T-helper 17 cell (primary cell): ENCODE measurements at regions not wholly inside any gene's neighbourhood (a gene's known extent, or its start where the extent isn't known, plus 50 kb on each side); places are given as distances from the start of the nearest gene placed in this dataset.

Experiments
- ATAC-seq: fragments of 150-1000 bp; cut with Tn5 transposase; 2 replicates; pipeline ENCODE4 v1.10.0; 2021; ENCODE audit warnings: mild to moderate bottlenecking, moderate library complexity
- DNase-seq, 3 donors: peaks; one replicate each; pipeline versions ENCODE4 v3.0.0 to v3.0.0-alpha.2; 2020 to 2021
- H3K9me3 ChIP-seq: one replicate; pipeline ENCODE4 v1.7.0; 2013; ENCODE audit warnings: low read length, mild to moderate bottlenecking; ENCODE audit not compliant: control insufficient read depth, poor library complexity, severe bottlenecking
- H3K27ac Mint-ChIP-seq: one replicate; pipeline ENCODE4 v1.8.0; 2022; ENCODE audit warnings: mild to moderate bottlenecking, moderate library complexity, mixed read lengths
- H3K27me3 Mint-ChIP-seq: one replicate; pipeline ENCODE4 v1.8.0; 2022; ENCODE audit warnings: mixed read lengths
- H3K36me3 Mint-ChIP-seq: one replicate; pipeline ENCODE4 v1.8.0; 2022; ENCODE audit warnings: low read depth, mixed read lengths
- H3K4me1 Mint-ChIP-seq: one replicate; pipeline ENCODE4 v1.8.0; 2022; ENCODE audit warnings: mild to moderate bottlenecking, mixed read lengths
- H3K4me3 Mint-ChIP-seq: one replicate; pipeline ENCODE4 v1.8.0; 2022; ENCODE audit warnings: mild to moderate bottlenecking, moderate library complexity, mixed read lengths

DNA sequence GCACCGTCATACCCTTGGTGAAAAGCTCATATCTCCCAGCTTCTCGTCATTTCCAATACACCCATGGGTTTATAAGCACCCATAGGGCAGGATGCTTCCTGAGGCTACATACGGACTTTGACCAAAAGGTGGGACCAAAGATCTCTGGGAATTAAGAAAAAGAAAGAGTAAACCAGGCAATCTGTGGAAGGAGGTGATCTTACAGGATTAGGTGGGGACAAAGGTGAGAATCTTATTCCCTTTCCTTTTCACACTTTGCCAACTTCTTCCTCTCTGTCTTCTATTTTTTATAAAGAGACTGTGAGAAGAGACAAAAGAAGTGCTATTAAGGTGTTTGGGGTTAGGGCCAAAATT, 172.0 kb downstream of the DLEU7 start:
- no peaks in the 10 kb centered on the region for H3K27me3 Mint-ChIP-seq
- no peak overlapping the region for H3K27ac Mint-ChIP-seq
- ATAC-seq = no peak
- H3K4me1 Mint-ChIP-seq = peaks cover 3% of the 10 kb centered on the region
- H3K9me3 ChIP-seq = no peaks in the 10 kb centered on the region
- H3K36me3 Mint-ChIP-seq = peaks cover 2% of the 10 kb centered on the region
- H3K4me3 Mint-ChIP-seq = no peak overlapping the region
- DNase-seq = no peak

DNA sequence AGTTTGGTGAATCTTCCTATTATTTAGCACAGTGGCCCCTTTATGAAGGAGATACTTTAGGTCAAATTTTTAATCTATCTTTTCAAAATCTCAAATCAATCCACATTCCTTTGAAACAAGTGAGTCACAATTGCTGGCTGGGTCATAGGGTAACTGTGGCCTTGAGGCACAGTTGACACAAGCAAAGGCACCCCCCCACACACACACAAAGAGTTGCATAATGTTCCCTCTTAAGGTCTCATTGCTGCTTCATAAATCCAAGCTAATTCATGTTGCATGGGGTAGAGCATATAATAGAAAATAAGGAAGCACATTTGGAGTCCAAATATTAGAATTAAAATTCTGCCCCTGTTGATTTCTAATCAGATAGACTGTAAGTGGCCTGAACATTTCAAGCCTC, 171.5 kb downstream of the DLEU7 start:
- ATAC-seq (no peak), DNase-seq (no peak)
- Mint-ChIP-seq H3K36me3 (peaks cover 2% of the 10 kb centered on the region), H3K4me3 (no peak overlapping the region), H3K4me1 (peaks cover 3% of the 10 kb centered on the region), H3K27me3 (peaks cover 4% of the 10 kb centered on the region), H3K27ac (no peak overlapping the region)
- no peaks in the 10 kb centered on the region for H3K9me3 ChIP-seq

DNA sequence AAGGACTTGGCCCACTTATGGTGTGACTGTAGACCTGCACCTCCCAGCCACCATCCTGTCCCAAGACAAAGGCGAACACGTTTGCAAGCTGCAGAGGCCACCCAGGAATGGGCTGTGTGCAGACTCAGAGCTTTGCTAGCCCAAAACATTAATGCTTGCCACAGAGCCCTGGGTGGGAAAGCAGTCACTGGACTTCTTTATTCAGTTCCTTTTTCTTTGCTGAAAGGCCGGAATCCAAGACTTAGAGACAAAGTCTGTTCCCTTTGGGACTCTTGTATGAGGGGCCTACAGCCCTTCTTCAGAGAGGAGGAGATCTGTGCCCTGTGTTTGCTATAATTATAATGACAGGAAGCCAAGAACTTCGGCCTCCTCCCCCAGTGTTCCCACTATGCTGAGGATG, 167.8 kb downstream of the DLEU7 start:
- no peak for DNase-seq
- H3K27me3 Mint-ChIP-seq = peaks cover 6% of the 10 kb centered on the region

DNA sequence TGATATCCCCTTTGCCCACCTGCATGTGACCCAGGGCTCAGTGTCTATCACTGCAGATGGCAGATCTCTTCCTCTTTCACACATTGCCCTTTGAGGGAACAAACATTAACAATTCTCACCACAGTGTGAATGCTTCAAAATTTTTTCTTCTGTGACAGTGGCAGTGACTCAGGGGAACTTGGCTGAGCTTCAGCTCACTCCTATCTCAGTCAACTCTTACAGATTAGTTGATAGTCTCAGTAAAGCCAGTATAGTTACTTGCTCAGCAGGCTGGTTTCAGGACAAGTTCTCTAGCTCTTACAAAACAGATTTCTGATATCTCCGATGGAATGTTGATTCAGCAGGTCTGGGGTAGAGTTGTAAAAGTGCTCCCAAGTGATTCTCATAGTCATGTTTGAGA, 166.9 kb downstream of the DLEU7 start:
- H3K27me3 Mint-ChIP-seq = peaks cover 6% of the 10 kb centered on the region
- no peak for ATAC-seq
- H3K4me1 Mint-ChIP-seq = no peaks in the 10 kb centered on the region
- H3K9me3 ChIP-seq = no peaks in the 10 kb centered on the region
- H3K27ac Mint-ChIP-seq = no peak overlapping the region
- no peak overlapping the region for H3K4me3 Mint-ChIP-seq
- peaks cover 2% of the 10 kb centered on the region for H3K36me3 Mint-ChIP-seq
- DNase-seq = no peak

More for the DNA sequence above, 167.8 kb downstream of the DLEU7 start:
- no peaks in the 10 kb centered on the region for H3K9me3 ChIP-seq
- no peak for ATAC-seq
- H3K36me3 Mint-ChIP-seq = peaks cover 2% of the 10 kb centered on the region
- no peak overlapping the region for H3K27ac Mint-ChIP-seq
- no peak overlapping the region for H3K4me3 Mint-ChIP-seq
- H3K4me1 Mint-ChIP-seq = no peaks in the 10 kb centered on the region

DNA sequence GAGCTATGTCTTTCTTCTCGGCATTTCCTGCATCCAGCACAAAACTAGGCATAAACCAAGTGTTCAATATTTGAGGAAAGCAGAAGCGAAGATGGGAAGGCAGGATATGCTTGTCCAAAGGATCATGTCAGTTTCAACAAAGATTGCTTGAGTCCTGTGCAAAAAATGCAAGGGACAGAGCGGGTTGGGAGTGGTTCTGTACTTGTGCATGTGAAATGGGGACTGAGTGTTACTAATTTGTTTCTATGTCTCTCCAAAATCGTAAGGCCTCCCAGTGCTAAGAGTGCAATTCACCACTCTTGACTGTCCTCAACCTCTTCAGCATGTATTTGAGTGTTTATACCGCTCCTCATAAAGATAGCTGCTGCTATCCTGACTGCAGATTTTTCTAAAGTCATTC, 166.2 kb downstream of the DLEU7 start:
- ATAC-seq = no peak
- no peak overlapping the region for H3K27ac Mint-ChIP-seq
- peaks cover 2% of the 10 kb centered on the region for H3K36me3 Mint-ChIP-seq
- peaks cover 6% of the 10 kb centered on the region for H3K27me3 Mint-ChIP-seq
- no peak overlapping the region for H3K4me3 Mint-ChIP-seq
- H3K9me3 ChIP-seq = no peaks in the 10 kb centered on the region
- no peaks in the 10 kb centered on the region for H3K4me1 Mint-ChIP-seq
- DNase-seq = no peak

DNA sequence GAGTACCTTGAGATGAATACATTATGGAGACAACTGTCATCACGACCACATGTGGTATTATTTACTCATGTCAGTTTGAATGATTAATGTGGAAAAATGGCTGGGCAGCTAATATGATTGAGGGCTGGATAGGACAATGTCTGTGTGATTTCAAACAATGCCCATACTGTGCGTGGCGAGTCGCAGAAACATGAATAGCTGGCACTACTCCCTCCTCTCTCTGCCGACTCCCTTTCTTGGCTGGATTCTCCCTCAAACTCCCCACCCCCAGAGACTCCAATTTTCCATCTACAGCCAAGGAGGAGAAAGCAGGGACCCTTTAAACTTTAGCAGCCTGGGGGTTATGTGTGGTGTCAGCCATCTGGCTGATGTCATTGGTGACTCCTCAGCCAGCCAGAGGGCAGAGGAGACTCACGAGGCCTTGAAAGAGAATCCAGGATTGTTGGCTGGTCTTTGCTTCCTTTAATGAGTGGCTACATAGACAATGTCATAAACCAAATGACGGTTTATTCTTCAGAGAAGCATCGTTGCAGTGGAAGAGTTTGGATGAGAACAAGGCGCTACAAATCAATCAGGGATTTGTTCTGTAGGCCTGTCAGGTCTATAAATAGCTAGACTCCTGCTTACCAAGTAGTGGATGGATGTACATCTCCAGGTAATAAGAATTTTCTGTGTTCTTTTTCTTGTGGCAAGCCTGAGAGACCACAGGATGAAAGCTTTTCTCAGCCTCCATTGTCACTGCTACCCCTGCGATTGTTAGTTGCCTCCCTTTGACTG, 165.6 kb downstream of the DLEU7 start:
- H3K9me3 ChIP-seq = no peaks in the 10 kb centered on the region
- ATAC-seq = no peak
- Mint-ChIP-seq H3K4me3 (no peak overlapping the region), H3K36me3 (peaks cover 2% of the 10 kb centered on the region), H3K27ac (no peak overlapping the region), H3K27me3 (peaks cover 6% of the 10 kb centered on the region), H3K4me1 (no peaks in the 10 kb centered on the region)
- DNase-seq = no peak

DNA sequence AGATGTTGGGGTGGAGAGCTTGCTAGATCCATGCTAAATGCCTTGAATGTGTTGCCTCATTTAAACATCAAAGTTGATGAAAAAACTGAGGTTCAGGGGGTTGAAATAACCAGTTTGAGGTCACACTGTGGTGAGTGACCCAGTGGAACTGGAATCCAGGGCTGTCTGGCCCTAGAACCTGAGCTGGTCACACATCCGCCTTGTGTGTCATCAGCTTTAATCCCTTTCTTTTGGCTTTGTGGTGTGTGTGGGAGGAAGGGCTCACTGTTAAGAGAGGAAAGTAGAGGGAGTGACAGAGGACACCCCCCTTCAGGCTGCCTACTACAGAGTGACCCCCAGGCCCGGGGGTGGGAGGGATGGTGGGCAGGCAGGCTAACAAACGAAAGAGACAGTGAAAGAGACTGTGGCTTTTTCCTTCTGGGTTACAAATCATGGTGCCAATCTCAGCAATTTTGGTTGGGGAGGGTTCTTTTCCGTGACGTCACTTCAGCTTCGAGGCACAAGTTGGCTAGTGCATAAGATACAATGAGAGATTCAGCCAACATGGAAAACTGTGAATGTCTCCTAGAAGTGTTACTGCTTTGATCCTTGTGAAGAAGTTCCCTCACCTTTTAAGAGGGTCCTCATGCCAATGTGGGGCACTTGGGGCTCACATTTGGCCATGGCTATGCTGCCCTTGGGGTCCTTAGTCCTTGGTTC, 164.9 kb downstream of the DLEU7 start:
- H3K9me3 ChIP-seq = no peaks in the 10 kb centered on the region
- Mint-ChIP-seq H3K36me3 (peaks cover 2% of the 10 kb centered on the region), H3K27me3 (peaks cover 6% of the 10 kb centered on the region), H3K4me3 (no peak overlapping the region), H3K27ac (no peak overlapping the region), H3K4me1 (no peaks in the 10 kb centered on the region)
- no peak for ATAC-seq
- DNase-seq = no peak

DNA sequence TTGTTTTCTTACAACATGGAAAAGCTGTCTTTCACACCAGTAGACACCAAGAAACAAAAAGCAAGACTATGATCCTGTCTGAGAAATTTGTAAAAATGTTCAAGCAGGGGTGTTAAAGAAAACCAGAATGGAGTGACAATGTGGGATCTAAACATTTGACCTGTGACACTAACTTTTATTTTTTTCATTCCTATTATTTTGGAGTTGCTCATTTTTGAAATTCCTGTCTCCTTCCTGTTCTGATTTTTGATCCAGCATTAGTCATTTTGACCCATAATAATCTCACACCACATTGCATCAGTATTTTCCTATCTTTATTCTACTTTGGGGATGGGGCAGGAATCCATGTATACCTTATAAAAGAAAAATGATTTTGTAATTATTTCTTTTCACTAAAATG, 164.2 kb downstream of the DLEU7 start:
- DNase-seq = no peak
- no peaks in the 10 kb centered on the region for H3K9me3 ChIP-seq
- no peaks in the 10 kb centered on the region for H3K4me1 Mint-ChIP-seq
- H3K27me3 Mint-ChIP-seq = peaks cover 6% of the 10 kb centered on the region
- ATAC-seq = no peak
- no peak overlapping the region for H3K27ac Mint-ChIP-seq
- H3K4me3 Mint-ChIP-seq = no peak overlapping the region
- peaks cover 4% of the 10 kb centered on the region for H3K36me3 Mint-ChIP-seq

DNA sequence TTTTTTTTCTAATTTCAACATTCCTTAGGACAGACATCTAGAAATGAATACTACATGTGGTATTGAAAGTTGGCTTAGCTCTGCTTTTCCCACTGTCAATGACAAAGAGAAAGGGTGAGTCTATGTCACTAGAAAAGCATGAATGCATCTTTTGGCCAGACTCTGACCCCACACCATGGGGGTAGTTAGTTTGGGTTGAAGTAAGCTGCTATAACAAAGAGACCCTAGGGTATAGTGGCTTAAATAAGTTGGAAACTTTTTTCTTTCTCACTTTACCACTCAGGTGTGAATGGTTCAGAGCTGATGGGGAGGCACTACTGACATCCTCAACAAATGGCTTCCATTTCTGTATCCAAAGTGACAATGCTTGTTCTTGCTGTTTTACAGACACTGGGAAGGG, 161.5 kb downstream of the DLEU7 start:
- no peak for ATAC-seq
- Mint-ChIP-seq H3K4me1 (peaks cover 6% of the 10 kb centered on the region), H3K36me3 (peaks cover 4% of the 10 kb centered on the region), H3K27ac (no peak overlapping the region), H3K27me3 (peaks cover 1% of the 10 kb centered on the region), H3K4me3 (no peak overlapping the region)
- H3K9me3 ChIP-seq = no peaks in the 10 kb centered on the region
- DNase-seq = no peak

DNA sequence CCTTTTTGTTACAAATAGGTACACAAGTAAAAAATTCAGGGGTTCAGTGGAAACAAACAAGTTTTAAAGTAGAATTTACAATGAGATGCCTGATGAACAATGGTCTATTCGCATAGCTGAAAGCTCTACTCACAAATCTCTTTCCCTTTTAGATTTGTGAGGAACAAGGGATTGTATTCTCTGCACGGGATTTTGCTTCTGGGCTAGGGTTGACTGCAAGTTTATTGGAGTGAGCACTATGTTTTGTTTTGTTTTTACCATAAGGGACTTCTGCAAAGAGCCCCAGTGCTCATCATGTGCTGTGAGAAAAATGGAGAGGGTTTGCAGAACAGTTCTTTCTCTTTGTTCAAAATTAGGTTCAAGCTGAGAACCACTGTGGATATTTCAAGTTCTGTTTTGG, 160.5 kb downstream of the DLEU7 start:
- no peaks in the 10 kb centered on the region for H3K27me3 Mint-ChIP-seq
- DNase-seq (no peak), ATAC-seq (no peak)
- peaks cover 4% of the 10 kb centered on the region for H3K36me3 Mint-ChIP-seq
- no peak overlapping the region for H3K27ac Mint-ChIP-seq
- H3K9me3 ChIP-seq = no peaks in the 10 kb centered on the region
- no peak overlapping the region for H3K4me3 Mint-ChIP-seq
- peaks cover 6% of the 10 kb centered on the region for H3K4me1 Mint-ChIP-seq

DNA sequence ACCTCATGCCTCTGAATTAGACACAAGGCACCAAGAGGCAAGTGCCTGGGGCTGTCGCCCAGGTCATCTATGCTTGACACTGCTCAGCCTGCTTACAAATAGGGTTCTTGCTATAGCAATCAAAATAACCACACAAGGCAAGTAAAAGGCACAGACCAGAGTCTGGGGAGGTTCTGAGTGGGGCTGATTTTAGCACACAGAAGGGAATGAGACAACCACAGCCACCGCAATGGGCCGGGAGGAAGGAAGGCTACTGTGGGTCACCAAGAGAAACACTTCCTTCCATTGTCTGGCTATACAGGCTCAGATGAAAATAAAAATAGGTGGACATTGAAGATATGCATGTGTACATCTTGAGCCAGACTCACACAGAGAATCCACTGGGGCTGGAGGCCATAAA, 159.1 kb downstream of the DLEU7 start:
- DNase-seq = no peak
- no peaks in the 10 kb centered on the region for H3K27me3 Mint-ChIP-seq
- no peak for ATAC-seq
- H3K4me1 Mint-ChIP-seq = peaks cover 6% of the 10 kb centered on the region
- H3K4me3 Mint-ChIP-seq = no peak overlapping the region
- H3K9me3 ChIP-seq = no peaks in the 10 kb centered on the region
- H3K36me3 Mint-ChIP-seq = peaks cover 4% of the 10 kb centered on the region
- no peak overlapping the region for H3K27ac Mint-ChIP-seq

DNA sequence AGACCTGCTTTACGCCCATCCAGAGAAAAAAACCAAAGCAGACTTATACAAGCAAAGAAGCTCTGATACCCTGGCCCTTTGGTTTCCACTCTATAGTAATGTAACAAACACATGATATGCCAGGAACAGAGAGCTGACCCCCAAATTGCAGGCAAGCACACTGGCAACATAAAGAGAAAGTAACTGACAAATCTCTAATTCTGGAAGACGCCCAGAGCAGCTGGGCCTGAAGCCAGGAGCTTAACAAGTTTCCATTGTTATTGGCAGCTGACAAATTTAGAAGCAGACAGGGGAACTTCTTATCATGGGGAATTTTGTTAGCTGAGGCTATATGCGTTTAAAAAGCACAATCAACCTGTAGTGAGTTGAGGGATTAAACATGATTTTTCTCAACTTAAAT, 158.0 kb downstream of the DLEU7 start:
- H3K27me3 Mint-ChIP-seq = no peaks in the 10 kb centered on the region
- DNase-seq (no peak), ATAC-seq (no peak)
- no peaks in the 10 kb centered on the region for H3K9me3 ChIP-seq
- H3K27ac Mint-ChIP-seq = no peak overlapping the region
- peaks cover 4% of the 10 kb centered on the region for H3K36me3 Mint-ChIP-seq
- peaks cover 6% of the 10 kb centered on the region for H3K4me1 Mint-ChIP-seq
- no peak overlapping the region for H3K4me3 Mint-ChIP-seq

DNA sequence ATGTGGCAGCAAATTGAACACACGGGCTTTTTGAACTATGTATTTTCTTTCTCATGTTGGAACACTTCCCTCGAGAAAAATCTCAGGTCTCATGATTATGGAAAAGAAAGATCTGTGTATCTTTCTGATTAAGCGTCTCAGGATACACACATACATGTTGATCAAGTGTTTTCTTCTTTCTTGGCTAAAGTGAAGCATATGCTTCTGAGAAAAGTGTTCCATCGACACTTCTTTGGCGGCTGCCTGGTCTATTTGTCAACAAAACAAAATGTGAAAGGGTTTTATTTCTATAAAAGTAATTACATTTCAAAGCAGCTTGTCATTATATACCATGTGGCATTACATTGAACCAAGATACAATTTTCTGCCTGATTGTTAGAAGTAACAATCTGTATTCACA, 157.5 kb downstream of the DLEU7 start:
- Mint-ChIP-seq H3K4me1 (peaks cover 6% of the 10 kb centered on the region), H3K27ac (no peak overlapping the region), H3K27me3 (no peaks in the 10 kb centered on the region), H3K36me3 (peaks cover 4% of the 10 kb centered on the region), H3K4me3 (no peak overlapping the region)
- ATAC-seq (no peak), DNase-seq (no peak)
- no peaks in the 10 kb centered on the region for H3K9me3 ChIP-seq

DNA sequence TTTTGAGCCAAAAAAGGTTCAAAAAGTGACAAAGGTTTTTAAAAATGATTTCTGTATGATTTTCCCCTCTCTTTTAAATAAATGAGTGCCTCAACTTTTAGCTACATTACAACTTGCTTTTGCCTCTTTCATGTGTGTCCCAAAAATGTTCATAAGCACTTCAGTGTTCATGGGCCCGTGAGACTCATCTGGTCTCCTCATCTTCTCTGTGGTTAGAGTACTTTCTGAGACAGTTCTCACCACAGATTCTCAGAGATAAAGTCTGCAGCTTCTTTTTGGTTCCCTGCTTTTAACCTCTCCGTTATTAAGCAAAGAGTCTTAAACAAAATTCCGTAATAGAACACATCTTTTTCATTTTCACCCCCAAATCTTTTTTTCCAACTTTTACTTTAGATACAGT, 156.9 kb downstream of the DLEU7 start:
- H3K9me3 ChIP-seq = no peaks in the 10 kb centered on the region
- DNase-seq (no peak), ATAC-seq (no peak)
- H3K36me3 Mint-ChIP-seq = peaks cover 4% of the 10 kb centered on the region
- no peak overlapping the region for H3K27ac Mint-ChIP-seq
- peaks cover 10% of the 10 kb centered on the region for H3K4me1 Mint-ChIP-seq
- H3K4me3 Mint-ChIP-seq = no peak overlapping the region
- H3K27me3 Mint-ChIP-seq = no peaks in the 10 kb centered on the region
